ENCODE measurements at regions not wholly inside any gene's neighbourhood (a gene's known extent, or its start where the extent isn't known, plus 50 kb on each side); places are given as distances from the start of the nearest gene placed in this dataset.

- DNase-seq, result no peak
Observed at GRCh38 chr1:201778279-201779065, 50.5 kb upstream of the IPO9 start.

All from fibroblast of skin of right quadriceps (primary cell).